Small intestine (tissue), 7 donors: ENCODE measurements at regions not wholly inside any gene's neighbourhood (a gene's known extent, or its start where the extent isn't known, plus 50 kb on each side); places are given as distances from the start of the nearest gene placed in this dataset.

Source experiments
- DNase-seq, 2 donors: peaks; one replicate each; pipeline versions ENCODE4 v3.0.0 to v3.0.0-alpha.2; 2013
- FAIRE-seq: peaks from 2 replicates; lab custom pipeline; 2012; peaks lifted over from hg19 to GRCh38; lab: Jason Lieb, UNC
- H3K27ac ChIP-seq, 3 donors: one replicate each; pipeline ENCODE4 v1.5.1; 2013; ENCODE audit warnings: low read length in 2 of 3, mild to moderate bottlenecking in 2 of 3, control low read depth in 1 of 3, inconsistent platforms in 1 of 3, low read depth in 1 of 3, moderate library complexity in 1 of 3
- H3K27me3 ChIP-seq, 3 donors: one replicate each; pipeline ENCODE4 v1.6.1; 2013; ENCODE audit warnings: low read length in 3 of 3, inconsistent platforms in 1 of 3; ENCODE audit not compliant: control insufficient read depth in 3 of 3, insufficient read depth in 3 of 3
- H3K36me3 ChIP-seq, 3 donors: one replicate each; pipeline ENCODE4 v1.6.1; 2013; ENCODE audit warnings: low read length in 3 of 3, inconsistent platforms in 1 of 3, low read depth in 1 of 3, mild to moderate bottlenecking in 1 of 3, moderate library complexity in 1 of 3; ENCODE audit not compliant: control insufficient read depth in 3 of 3, insufficient read depth in 2 of 3
- H3K4me1 ChIP-seq, 3 donors: one replicate each; pipeline ENCODE4 v1.6.1; 2013; ENCODE audit warnings: low read length in 2 of 3, inconsistent platforms in 1 of 3, low read depth in 1 of 3, mild to moderate bottlenecking in 1 of 3, moderate library complexity in 1 of 3; ENCODE audit not compliant: control insufficient read depth in 3 of 3, insufficient read depth in 2 of 3
- H3K4me3 ChIP-seq, 3 donors: one replicate each; pipeline ENCODE4 v1.5.1; 2013; ENCODE audit warnings: low read length in 3 of 3, control low read depth in 1 of 3, inconsistent platforms in 1 of 3, low read depth in 1 of 3, mild to moderate bottlenecking in 1 of 3, moderate library complexity in 1 of 3
- H3K9me3 ChIP-seq, 2 donors: one replicate each; pipeline ENCODE4 v1.6.1; 2013; ENCODE audit warnings: low read depth in 1 of 2, low read length in 1 of 2; ENCODE audit not compliant: control insufficient read depth in 2 of 2, insufficient read depth in 1 of 2
- WGBS, 3 donors: extraction: QIAGEN DNeasy Blood & Tissue Kit; methylation state at CpG; one replicate each; pipeline ENCODE4 v1.1.7; 2013; 5-methylcytosine and 5-hydroxymethylcytosine counted together
- donor health status: healthy with polysubstance abuse.
- donor health status: control.
- donor health status: control.
- donor health status: Bipolar disorder and iron deficiency.
- donor health status: healthy.

- H3K27ac ChIP-seq: no peak overlapping the region
- DNase-seq (no peak), FAIRE-seq (no peak)
- H3K27me3 ChIP-seq: no peaks in the 10 kb centered on the region
- H3K9me3 ChIP-seq: no peaks in the 10 kb centered on the region
- H3K36me3 ChIP-seq: no peaks in the 10 kb centered on the region
- WGBS, 3 donors: 77 to 86% (median 82%) methylated on average over 4 of the region's 4 CpGs
- no peaks in the 10 kb centered on the region for H3K4me1 ChIP-seq
- no peak overlapping the region for H3K4me3 ChIP-seq
Observed at GRCh38 chr4:141807103-141807891, 170.9 kb downstream of the IL15 start.

GRCh38 chr4:141810038-141810711 lies 173.8 kb downstream of the IL15 start:
- no peak for FAIRE-seq
- Histone ChIP-seq H3K36me3 (no peaks in the 10 kb centered on the region), H3K9me3 (no peaks in the 10 kb centered on the region), H3K4me3 (no peak overlapping the region), H3K27me3 (no peaks in the 10 kb centered on the region), H3K27ac (no peak overlapping the region), H3K4me1 (no peaks in the 10 kb centered on the region)
- 52 to 74% (median 57%) methylated on average over 5 of the region's 5 CpGs for WGBS, 3 donors
- DNase-seq: no peak

- H3K27me3 ChIP-seq: no peaks in the 10 kb centered on the region
- WGBS, 3 donors: 81 to 86% (median 84%) methylated on average over 6 of the region's 6 CpGs
Observed at GRCh38 chr4:141810712-141811375, 174.5 kb downstream of the IL15 start.

GRCh38 chr4:141812158-141812557 lies 175.8 kb downstream of the IL15 start:
- Histone ChIP-seq H3K4me1 (no peaks in the 10 kb centered on the region), H3K9me3 (no peaks in the 10 kb centered on the region), H3K4me3 (no peak overlapping the region), H3K27ac (no peak overlapping the region), H3K36me3 (no peaks in the 10 kb centered on the region), H3K27me3 (no peaks in the 10 kb centered on the region)
- DNase-seq: peak in 1 of 2 donors; percentile 4
- FAIRE-seq: no peak

More at GRCh38 chr4:141810712-141811375, 174.5 kb downstream of the IL15 start:
- Histone ChIP-seq H3K27ac (no peak overlapping the region), H3K9me3 (no peaks in the 10 kb centered on the region), H3K4me1 (no peaks in the 10 kb centered on the region), H3K4me3 (no peak overlapping the region), H3K36me3 (no peaks in the 10 kb centered on the region)
- no peak for DNase-seq
- FAIRE-seq: no peak

GRCh38 chr4:141814499-141814898 lies 178.1 kb downstream of the IL15 start:
- Histone ChIP-seq H3K4me3 (no peak overlapping the region), H3K4me1 (no peaks in the 10 kb centered on the region), H3K27me3 (no peaks in the 10 kb centered on the region), H3K9me3 (no peaks in the 10 kb centered on the region), H3K27ac (no peak overlapping the region), H3K36me3 (no peaks in the 10 kb centered on the region)
- FAIRE-seq (no peak), DNase-seq (no peak)

GRCh38 chr4:141815646-141816045 lies 179.3 kb downstream of the IL15 start:
- no peak for DNase-seq
- H3K36me3 ChIP-seq: no peaks in the 10 kb centered on the region
- WGBS, 3 donors: 87 to 89% (median 88%) methylated on average over 3 of the region's 3 CpGs
- no peaks in the 10 kb centered on the region for H3K27me3 ChIP-seq
- no peaks in the 10 kb centered on the region for H3K4me1 ChIP-seq
- H3K4me3 ChIP-seq: no peak overlapping the region
- H3K27ac ChIP-seq: no peak overlapping the region
- no peaks in the 10 kb centered on the region for H3K9me3 ChIP-seq
- no peak for FAIRE-seq

- Histone ChIP-seq H3K4me3 (no peak overlapping the region), H3K27me3 (no peaks in the 10 kb centered on the region), H3K36me3 (no peaks in the 10 kb centered on the region), H3K4me1 (no peaks in the 10 kb centered on the region), H3K27ac (no peak overlapping the region), H3K9me3 (no peaks in the 10 kb centered on the region)
- no peak for FAIRE-seq
- DNase-seq: no peak
- 64 to 66% (median 65%) methylated on average over 1 of the region's 1 CpG for WGBS, 3 donors
Observed at GRCh38 chr4:141826260-141826659, 189.9 kb downstream of the IL15 start.

GRCh38 chr4:141833209-141833608 lies 196.8 kb downstream of the IL15 start:
- no peak overlapping the region for H3K4me3 ChIP-seq
- H3K36me3 ChIP-seq: no peaks in the 10 kb centered on the region
- WGBS, 3 donors: 79 to 89% (median 85%) methylated on average over 4 of the region's 4 CpGs
- H3K27me3 ChIP-seq: no peaks in the 10 kb centered on the region
- no peak overlapping the region for H3K27ac ChIP-seq
- DNase-seq: no peak
- H3K9me3 ChIP-seq: no peaks in the 10 kb centered on the region
- FAIRE-seq: no peak
- H3K4me1 ChIP-seq: no peaks in the 10 kb centered on the region
